SHP77 treated with DMSO at 0.1 percent for 48 hours (cell line): ENCODE measurements at regions not wholly inside any gene's neighbourhood (a gene's known extent, or its start where the extent isn't known, plus 50 kb on each side); places are given as distances from the start of the nearest gene placed in this dataset.
"Not testable (repeated sequence)": the region's sequence is repeated elsewhere in the genome, so short reads cannot be mapped to it uniquely, and the experiment has no call there.

Experiments
- DNase-seq: peaks from one replicate; lab custom pipeline; 2025; lab: John Stamatoyannopoulos, UW

DNA sequence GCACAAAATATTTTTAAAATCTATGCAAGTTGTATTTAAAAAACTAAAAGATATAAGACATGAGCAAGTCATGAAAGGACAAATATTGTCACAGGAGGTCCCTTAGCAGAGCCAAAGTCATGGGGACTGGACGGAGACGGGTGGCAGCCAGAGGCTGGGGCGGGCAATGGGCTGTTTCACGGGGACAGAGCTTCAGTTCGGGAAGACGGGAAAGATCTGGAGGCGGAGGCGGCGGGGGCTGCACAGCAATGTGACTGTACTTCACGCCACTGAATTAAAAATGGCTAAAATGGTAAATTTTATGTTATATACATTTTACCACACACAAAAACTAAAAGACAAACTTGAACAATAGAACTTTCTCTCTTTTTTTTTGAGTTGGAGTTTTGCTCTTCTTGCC is 60.0 kb upstream of the METRNL start:
- no peak for DNase-seq

DNA sequence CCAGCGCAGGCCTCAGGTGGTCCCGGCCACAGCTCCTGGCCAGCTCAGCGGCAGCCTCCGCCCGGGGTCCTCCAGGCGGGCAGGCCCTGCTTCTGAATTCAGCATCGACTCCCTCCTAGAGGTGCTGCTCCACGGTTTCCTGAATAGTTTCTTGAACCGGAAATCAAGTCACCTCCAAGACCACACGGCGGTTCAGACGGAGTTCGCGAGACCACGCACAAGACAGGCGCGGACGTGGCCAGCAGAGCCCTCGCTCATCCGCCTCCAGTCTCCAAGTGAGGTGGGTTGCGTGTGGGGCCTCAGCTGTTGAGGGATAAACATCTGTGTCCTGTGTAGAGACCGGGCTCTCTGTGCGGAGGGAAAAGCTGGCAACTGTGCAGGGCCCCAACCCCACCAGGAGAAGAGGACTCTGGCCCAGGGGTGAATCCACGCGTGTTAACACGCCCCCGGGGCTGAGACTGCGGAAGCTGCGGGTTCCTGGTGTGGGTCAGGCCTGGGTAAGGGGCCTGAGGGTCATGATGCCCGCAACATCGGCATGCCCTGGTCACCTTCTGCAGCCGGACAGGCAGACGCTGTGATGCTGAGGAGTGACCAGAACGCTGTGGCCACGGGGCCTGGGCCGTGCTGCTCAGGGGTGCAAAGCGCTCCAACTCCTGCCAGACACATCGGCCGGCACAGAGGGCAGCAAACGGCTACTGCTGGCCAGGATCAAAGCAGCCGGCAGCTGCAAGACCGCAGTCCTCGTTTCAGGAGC is 55.0 kb upstream of the METRNL start:
- DNase-seq, result no peak

DNA sequence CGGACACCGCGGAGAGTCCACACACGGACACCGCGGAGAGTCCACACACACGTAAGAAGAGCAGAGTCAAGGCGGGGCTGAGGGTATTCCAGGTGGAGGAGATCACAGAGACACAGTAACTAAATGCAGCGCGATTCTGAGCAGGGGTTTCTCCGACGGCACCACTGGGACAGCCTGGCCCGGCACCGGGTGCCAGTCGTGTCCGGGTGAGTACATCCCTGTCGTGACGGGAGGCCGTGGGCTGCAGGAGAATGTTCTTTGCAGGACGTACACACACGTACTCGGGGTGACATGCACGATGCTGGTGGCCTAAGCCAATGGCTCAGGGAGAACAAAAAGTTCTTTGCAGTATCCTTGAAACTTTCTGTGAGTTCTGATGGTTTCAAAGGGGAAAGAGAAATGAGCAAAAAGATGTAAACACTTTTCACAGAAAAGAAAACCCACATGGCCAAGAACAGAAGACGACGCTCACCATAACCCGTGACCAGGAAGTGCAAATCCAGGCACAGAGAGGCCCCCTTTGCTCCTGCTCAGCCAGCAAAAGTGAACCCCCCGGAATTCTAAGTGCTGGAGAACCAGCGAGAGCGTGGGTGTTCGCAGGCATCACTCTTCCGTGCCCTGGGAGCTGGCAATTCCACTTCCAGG is 53.7 kb upstream of the METRNL start:
- DNase-seq, result no peak

DNA sequence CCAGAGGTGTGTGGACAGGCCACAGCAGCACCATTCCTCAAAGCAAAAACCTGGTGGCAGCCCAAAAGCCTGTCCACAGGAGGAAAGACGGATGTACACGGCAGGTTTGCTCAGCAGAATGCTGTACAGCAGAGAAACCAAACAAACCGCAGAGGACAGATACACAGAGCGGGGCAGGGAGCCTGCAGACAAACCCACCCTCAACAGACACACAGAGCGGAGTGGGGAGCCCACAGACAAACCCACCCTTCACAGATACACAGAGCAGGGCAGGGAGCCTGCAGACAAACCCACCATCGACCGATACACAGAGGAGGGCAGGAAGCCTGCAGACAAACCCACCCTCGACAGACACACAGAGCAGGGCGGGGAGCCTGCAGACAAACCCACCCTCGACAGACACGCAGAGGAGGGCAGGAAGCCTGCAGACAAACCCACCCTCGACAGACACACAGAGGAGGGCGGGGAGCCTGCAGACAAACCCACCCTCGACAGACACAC is 53.0 kb upstream of the METRNL start:
- no peak for DNase-seq

DNA sequence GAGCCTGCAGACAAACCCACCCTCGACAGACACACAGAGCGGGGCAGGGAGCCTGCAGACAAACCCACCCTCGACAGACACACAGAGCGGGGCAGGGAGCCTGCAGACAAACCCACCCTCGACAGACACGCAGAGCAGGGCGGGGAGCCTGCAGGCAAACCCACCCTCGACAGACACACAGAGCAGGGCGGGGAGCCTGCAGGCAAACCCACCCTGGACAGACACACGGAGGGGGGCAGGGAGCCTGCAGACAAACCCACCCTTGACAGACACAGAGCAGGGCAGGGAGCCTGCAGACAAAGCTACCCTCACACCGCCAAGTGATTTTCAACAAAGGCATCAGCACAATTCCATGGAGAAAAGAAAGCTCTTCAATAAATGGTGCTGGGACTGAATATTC is 52.5 kb upstream of the METRNL start:
- DNase-seq, result not testable (repeated sequence)

DNA sequence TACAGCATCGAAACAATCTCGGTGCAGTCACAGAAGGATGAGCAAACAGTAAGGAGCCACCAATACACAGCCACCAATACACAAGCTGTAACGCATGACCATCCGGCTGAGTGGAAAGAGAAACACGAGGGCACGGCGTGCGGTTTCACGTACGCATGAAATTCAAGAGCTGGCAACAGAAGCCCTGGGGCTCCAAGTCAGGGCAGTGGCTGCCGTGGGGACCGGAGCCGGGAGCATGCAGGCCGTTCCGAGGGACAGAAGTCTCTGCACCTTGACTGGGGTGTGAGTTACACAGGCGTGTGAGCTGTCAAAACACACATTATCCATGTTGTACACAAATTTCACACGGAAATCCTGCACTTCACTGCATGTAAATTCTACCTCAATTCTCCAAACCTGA is 50.6 kb upstream of the METRNL start:
- DNase-seq, result no peak

DNA sequence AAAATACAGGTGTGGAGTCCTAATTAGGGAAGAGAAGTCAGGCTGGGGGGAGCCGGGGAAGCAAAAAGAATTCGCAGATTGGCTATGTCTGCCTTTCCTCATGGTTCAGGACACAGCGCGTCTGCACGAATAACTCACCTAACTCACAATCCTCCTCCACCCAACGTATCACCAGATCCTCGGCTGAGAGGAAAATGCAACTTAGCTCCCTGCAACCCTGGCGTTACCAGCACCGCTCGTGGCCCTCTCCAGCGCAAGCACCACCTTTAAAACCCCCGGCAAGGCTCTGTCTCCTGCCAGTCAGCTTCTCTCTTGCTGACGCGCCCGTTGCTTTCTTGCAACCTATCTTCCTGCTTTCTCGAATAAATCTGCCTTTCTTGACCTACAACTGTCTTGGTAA is 49.8 kb upstream of the METRNL start:
- DNase-seq, result no peak
